NCI-H774 (cell line): ENCODE measurements at regions not wholly inside any gene's neighbourhood (a gene's known extent, or its start where the extent isn't known, plus 50 kb on each side); places are given as distances from the start of the nearest gene placed in this dataset.
"Not testable (repeated sequence)": the region's sequence is repeated elsewhere in the genome, so short reads cannot be mapped to it uniquely, and the experiment has no call there.

ENCODE experiments used
- DNase-seq: peaks from one replicate; lab custom pipeline; 2025; lab: John Stamatoyannopoulos, UW

DNA sequence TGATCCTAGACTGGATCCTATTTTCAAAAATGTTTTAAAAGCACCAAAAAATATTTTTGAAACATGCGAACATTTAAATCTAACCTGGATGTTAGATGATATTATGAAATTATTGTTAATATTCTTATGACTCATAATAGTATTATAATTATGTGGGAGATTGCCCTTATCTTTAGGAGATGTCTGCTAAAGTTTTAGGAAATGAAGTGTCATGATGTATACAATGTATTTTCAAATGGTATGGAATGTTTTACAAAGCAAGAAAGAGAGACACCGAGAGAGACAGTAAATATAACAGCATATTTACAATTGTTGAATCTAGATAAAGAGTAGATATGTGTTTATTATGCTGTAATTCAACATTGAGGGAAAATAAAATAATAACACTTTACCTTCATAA is 455.9 kb downstream of the ACTL7B start:
- no peak for DNase-seq

DNA sequence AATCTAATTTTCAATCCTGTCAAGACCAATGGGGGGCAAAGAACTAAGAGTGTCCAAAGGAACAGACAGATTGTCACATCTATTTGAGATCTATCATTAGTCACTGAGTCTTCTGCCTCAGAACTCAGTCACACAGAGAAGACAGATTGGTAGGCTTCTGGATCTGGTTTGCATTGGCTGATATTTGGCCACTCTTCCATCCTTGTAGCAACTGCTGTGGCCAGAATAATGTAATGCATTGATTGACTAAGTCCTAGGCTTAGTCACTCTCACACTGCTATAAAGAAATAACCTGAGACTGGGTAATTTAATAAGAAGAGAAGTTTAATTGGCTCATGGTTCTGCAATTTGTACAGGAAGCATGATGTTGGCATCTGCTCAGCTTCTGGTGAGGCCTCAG is 458.5 kb downstream of the ACTL7B start:
- no peak for DNase-seq

DNA sequence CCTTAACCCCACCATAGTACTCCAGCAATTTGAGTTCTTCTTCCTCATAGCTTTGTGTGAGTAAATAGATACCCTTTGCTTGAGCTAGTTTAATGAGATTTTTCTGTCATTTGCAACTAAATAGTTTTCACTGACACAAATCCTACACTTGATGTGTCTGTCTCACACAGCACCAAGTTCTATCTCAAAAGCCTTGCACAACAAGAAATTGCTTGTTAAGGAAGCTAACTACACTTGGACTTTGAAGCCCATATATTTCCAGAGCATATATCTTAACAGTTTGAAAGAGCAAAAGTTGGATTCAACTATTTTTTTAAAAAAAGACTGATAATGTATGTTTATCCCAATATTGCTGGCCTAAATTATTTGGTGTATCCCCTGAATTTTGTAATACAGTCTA is 459.2 kb downstream of the ACTL7B start:
- no peak for DNase-seq

DNA sequence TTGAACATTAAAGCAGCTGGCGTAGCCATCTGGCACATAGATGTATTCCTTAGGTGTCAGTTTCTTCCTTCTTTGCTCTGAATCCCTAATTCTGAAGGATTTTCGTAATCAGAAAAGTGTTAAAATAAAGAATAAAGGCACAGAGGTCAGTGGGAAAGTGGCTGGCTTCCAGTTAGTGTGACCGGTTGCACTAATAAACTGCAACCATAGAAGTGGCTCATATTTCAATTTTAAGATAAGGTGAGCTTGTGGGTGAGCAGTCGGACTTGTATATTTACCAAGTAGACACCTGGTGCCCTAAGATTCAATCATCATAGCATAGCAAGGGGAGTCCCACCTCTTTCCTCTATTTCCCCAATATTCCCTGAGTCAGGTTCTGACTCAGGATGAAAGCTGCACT is 459.6 kb downstream of the ACTL7B start:
- DNase-seq = no peak

DNA sequence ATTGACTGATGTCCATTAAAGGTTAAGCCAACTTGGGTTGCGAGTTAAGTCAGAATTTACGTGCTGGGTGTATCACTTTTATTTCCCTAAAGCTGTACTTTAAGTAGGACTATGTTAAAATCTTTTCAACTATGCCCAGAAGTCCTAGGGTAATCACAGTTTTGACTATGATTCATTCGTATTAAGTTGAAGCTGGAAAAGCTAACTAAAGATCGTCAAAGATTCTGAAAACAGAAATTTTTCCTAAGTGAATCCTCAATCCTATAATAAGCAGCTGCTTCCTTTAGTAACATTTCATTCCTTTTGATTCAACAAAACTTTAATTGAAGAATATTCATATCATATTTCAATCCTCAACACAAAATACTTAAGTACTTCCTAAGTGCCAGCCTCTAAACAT is 460.4 kb downstream of the ACTL7B start:
- no peak for DNase-seq

DNA sequence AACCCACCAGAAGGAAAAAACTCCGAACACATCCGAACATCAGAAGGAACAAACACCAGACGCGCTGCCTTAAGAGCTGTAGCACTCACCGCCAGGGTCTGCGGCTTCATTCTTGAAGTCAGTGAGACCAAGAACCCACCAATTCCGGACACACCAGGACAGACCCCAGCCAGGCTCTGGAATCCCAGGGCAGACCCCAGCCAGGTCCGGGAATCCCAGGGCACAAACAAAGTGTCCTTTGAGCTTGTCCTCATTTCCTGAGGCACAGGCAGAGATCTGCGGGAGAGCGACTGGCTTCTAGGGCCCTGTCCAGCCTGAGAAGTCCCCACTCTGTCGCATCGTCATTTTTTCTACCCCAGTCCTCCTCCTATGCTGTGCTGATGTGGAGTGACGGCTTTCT is 461.1 kb downstream of the ACTL7B start:
- DNase-seq = no peak

DNA sequence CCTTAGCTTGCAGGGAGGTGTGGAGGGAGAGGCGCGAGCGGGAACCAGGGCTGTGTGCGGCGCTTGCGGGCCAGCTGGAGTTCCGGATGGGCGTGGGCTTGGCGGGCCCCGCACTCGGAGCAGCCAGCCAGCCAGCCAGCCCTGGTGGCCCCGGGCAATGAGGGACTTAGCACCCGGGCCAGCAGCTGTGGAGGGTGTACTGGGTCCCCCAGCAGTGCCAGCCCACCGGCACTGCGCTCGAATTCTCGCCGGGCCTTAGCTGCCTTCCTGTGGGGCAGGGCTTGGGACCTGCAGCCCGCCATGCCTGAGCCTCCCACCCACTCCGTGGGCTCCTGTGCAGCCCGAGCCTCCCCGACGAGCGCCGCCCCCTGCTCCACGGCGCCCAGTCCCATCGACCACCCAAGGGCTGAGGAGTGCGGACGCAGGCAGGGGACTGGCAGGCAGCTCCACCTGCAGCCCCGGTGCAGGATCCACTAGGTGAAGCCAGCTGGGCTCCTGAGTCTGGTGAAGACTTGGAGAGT is 462.2 kb downstream of the ACTL7B start:
- not testable (repeated sequence) for DNase-seq

DNA sequence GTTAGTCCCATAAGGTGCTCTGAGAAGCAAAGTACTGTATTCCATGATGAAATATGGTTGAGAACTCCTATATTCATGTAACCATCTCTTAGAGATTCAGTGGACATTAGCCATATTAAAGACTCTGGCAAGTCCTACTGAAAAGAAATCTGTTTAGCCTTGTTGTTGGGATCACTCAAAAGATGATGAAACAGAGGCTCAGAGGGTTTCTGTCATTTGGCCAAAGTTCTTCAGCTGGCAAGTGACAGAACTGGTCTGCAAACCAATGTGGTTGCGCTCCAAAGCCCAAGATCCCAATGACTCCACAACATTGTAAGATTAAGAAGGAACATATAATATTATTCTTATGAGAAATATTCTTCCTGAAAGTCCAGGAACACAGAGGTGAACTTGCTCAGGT is 462.9 kb downstream of the ACTL7B start:
- no peak for DNase-seq

DNA sequence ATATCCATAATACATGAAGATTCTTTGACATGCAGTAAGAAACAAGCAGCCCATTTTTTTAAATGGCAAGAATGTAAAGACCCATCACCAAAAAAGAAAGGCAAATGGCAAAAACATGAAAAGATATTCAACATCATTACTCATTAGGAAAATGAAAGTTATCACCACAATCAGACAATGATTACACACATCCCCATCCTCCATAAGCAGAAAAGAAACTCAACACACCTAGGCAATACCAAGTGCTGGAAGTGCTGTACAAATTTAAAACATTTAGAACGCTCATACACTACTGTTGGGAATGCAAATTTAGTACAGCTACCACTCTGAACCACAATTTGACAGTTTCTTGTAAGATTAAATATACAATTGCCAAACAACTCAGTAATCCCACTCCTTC is 466.7 kb downstream of the ACTL7B start:
- DNase-seq = no peak

DNA sequence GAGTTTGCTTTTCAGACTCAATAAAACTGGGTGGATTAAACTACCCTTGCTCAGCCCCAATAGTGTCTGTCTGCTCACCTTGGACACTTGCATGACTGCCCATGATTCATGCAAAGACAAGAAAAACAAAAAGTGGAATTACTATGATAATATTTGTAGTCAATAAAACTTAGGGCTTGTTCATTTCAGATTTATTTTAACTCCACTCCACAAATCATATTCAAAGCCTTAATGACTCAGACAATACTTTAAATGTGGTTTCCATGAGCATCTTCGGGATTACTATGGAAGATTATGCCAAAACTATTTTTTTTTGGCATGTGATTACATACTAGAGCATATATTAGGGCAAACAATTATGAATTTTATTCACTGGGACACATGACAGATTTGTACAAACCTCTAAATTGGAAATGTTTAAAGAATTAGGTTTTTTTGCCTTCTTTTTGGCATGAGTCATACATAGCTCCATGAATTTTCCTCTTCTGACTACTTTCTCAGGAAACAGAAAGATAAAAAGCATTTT is 468.9 kb downstream of the ACTL7B start:
- no peak for DNase-seq

DNA sequence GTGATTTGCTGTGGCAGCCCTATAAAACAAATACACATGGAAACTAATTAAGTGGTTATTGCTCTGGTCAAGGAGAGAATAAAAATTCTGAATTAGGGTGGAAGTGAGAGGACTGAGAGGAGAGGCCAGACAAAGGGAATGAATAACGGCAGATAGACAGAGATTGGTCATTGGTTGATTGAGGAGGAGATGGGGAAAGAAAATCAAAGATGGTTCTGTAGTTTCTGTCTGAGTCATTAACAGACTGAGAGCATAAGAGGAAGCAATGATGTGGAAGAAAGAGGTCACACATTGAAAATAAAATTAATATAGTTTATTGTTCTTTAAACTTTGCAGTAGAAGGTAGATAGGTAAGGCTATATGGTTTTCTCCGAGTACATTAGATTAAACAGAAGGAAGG is 469.8 kb downstream of the ACTL7B start:
- no peak for DNase-seq

DNA sequence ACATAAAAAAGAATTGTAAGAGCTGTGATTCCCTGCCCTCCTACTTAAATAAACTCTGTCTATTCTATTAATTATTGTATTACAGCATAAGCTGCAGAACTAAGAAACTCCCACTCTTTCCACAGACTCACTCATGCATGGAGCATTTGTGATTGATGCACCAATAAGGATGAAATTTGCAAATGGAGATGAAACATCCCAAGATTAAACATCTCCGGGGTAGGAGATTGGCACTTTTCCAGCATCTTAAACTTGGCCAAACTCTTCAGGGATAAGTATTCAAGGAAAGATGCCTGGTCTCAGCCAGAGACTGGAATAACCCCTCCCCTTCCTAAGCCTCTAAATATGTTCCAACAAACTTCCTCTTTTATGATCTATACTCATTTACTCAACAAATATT is 472.0 kb downstream of the ACTL7B start:
- DNase-seq = no peak

DNA sequence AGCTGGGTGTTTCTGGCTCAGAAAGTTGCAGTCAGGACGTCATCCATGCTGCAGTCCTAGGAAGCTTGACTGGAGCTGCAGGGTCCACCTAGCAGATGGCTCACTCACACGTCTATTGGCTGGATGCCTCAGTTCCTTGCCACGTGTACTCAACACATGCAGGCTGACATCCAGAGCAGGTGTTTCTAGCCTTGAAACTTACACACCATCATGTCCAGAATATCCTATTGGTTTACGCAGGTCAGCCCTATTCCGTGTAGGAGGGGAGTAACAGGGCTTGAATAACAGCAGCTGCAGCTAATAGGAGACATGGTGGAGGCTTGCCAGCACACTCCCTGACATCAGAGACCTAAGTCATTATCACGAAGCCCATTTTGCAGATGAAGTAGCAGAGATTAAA is 473.5 kb downstream of the ACTL7B start:
- peak; percentile 30 for DNase-seq

DNA sequence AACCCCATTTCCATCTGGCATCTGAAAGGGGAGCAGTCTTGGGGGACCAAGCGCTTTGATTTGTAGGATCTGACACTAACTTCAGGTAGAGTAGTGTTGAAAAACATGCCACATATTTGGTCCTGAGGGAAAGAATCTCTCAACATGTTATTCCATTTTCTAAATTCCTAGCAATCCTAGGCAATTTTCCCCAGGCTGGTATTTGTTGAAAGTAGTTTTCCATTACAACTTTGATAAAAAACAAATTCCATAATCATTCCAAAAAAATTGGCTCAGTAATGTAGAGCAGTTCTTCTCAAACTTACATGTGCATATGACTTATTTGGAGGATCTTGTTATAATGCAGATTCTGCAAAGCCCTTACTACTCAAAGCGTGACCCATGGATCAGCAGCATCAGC is 477.9 kb downstream of the ACTL7B start:
- no peak for DNase-seq

DNA sequence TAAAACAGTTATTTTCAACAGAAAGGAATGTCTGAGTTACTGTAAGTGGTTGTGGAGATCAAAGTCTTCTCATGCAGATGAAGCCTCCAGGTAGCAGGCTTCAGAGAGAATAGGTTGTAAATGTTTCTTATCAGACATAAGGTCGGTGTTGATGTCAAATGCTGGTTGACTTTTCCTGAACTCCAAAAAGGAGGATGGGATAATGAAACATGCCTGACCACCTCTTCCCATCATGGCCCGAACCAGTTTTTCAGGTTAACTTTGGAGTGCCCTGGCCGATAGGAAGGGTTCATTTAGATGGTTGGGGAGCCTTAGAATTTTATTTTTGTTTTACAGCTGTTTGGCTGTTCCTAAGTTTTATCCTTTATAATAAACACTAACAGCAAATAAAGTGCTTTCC is 478.4 kb downstream of the ACTL7B start:
- no peak for DNase-seq

DNA sequence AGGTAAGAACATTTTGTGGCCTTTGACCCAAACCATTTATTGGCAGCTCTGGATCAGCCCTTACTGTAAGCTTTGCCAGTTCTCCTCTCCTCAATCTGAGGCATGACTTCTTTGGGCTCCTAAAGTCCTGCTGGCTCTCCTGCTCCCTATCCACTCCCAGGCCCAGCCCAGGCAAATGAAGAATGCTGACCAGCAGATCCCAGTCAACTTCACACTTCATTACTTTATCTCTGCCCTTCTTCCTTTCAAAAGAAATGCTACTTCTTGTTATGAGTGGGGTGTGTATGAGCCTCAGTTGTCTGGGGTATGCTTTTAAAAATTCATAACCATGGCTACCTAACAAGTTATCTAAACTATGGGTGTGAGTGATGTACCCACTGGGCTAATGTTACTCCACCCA is 479.6 kb downstream of the ACTL7B start:
- DNase-seq = no peak

DNA sequence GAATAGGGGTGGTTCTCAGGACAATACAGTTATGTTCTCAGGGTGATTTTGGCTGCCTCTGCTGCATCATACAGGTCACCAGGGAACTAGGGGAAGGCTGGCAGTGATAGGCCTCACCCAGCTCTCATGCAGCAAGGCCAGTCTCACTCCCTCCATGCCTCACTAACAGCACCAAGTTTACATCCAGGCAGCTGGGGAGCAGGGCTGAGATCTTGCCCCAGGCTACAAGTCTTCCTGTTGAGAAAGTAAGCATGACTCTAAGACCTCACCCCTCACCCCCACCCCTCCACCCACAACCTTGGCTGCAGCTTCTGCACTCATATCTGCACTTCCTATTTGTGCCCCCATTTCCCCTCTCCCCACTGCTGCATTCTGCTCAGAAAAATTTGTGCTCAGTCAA is 481.2 kb downstream of the ACTL7B start:
- DNase-seq = no peak

DNA sequence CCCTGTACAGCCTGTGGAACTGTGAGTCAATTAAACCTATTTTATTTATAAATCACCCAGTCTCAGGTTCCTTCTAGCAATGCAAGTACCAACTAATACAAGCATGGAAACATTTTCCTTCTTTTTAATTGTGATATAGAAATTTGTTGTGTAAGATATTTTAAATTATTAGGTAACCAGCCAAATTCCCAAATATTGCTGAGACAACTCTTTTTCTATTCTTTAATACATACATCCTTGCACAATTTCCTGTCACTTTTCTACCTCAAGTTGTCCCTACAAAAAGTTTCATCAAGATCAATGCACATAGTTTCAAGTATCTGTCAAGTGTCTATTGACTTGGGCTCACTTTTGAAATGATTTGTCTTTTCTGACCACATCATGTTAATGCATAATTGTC is 488.6 kb downstream of the ACTL7B start:
- no peak for DNase-seq

DNA sequence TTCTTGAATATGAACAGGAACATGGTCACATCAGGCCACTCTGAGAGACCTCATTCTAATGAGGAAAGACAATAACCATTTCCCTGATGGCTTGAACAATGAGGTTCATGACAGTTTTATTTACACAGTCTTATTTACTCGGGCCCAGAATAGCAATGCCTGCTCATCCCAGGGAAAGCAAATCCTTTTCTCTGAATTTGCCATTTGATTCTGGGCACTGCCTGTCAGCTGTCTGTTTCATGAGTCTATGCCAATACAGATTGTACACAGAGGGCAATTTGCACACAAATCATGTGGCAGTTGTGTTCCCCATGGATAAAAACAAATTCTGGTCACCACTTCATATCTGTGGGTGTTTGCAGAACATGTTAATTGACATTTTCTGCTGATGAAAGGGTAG is 492.5 kb downstream of the ACTL7B start:
- peak; percentile 67 for DNase-seq

DNA sequence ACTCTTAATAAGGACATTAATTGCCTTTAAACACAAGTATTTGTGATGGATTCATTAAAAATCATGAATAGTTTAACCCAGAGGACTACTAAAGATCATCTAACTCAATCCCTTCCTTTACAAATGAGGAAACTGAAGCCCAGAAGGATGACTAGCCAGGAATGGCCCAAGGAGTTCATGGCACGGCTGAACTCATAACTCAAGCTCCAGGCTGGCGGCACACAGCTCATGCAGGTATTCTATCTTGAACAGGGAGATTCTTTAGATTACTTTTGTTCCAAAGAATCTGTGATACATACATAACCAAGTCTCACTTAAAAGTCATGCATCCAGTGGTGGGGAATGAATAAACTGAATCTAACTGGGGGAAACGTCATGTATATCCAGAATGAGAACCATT is 495.5 kb downstream of the ACTL7B start:
- DNase-seq = no peak

DNA sequence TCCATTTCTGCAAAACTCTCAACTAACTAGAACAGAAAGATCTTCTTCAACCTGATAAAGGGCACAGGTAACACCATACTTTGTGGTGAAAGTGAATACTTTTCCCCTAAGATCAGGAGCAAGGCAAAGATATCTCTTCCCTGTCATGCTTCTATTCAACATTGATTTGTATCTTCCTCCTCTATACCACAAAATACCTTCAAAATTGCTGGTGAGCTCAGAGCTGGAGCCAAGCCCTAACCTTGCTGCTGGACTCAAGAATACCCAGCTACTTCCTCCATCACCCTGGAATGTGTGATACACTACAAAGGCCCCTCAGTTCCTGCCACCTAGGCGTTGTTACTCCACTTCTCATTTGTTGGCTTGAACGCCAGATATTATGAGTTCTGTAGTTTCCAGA is 499.0 kb downstream of the ACTL7B start:
- DNase-seq = no peak

DNA sequence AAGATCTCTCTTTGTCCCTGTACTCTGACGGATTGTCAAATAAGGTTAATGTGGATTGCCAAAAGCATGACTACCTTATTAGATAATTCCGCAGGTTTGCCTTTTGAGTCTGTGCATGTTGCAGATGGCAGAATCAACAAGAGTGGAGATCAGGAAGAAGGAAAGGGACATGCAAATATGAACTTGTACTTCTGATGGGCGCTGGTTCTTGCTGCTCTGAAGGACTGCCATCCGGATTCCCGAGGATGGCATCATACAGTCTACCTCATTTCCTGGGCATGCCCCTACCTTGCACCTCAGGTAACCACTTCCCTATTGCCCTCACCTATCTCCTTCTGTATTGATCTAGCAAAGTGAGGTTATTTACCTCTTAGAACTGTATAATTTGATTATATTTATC is 504.2 kb downstream of the ACTL7B start:
- no peak for DNase-seq

DNA sequence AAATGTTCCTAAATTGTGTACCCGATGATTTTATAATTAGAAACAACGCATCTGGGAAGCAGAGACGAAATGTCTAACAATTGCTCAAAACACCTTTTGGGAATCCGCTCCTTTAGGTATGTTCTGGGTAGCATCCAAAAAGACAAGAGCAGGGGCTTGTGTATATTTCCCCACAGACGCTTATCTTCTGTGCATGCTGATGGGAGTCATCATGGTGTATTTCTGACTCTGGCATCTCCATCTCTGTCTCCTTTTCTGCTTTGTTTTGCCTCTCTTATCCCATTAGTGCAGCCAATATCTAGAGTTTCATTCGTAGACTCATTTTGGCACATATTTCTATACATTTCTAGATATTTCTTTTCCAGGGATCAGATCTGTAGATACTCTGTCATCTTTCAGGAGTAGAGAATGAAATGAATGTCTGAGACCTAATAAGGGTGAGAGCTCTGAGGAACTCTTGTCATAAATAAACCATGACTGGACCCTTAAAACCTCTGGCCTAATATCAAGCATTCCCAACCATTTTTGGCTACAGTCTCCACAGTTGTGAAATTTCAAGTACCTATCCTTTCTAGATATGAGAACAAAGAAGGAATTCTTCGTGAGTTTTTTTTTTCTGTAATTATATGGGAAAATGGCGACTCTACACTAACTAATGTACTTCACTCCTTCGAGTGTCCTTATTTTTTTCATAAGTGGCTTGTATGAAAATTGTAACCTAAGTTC is 508.2 kb downstream of the ACTL7B start:
- DNase-seq = no peak

DNA sequence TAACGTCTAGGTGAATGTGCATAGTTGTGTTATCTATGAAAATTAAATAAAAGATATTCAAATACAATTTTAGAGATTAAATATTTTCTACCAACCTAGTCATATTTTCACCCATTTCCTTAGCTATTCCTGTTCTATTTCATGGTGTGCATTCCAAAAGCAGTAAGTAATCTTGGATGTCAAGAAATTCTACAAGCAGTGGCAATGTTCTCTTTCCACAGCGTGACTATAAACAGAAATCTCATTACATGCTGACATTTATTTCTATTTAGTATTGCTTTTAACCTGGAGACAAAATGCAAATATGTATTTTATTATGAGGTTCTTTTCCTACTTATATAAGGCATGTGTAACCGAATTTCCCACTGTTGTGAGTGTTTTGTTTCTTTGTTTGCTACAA is 510.0 kb downstream of the ACTL7B start:
- DNase-seq = no peak
